Breast epithelium (tissue), 3 donors: ENCODE measurements at regions not wholly inside any gene's neighbourhood (a gene's known extent, or its start where the extent isn't known, plus 50 kb on each side); places are given as distances from the start of the nearest gene placed in this dataset.

Experiments used
- POLR2A ChIP-seq: fragments of 450-650 bp; IDR thresholded peaks from one replicate; pipeline ENCODE4 v1.6.1; 2016; ENCODE audit warnings: antibody characterized with exemption, mild to moderate bottlenecking, moderate library complexity
- POLR2AphosphoS5 ChIP-seq, 3 donors: sonication (generic); formaldehyde crosslinking; IDR thresholded peaks; one replicate each; pipeline ENCODE4 v1.6.1; 2017; ENCODE audit warnings: antibody characterized with exemption in 3 of 3
- TF ChIP-seq, protein P1 (sequence below), 3 donors: fragments of 450-650 bp; IDR thresholded peaks; one replicate each; pipeline ENCODE4 v1.5.1; 2016 to 2017; ENCODE audit warnings: antibody characterized with exemption in 3 of 3, mild to moderate bottlenecking in 3 of 3, moderate library complexity in 3 of 3

DNA sequence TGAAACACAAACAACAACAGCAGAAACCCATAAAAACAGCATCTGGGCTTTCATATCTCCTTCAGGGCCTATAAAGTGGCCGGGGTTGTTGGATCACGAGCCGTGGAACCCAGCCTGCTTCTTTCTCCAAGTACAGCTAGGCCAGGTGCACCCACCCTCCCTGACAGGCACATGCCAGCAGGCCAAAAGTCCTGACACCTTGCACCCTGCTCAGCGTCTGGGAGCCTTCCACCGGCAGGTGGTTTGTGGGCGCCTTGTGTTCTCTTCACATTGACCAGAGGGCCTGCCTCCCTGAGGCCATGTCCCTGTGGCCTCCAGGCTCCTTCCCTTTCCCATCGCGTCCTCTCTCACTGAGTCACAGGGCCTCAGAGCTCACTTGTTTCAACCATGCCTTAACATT lies 271.6 kb downstream of the ZNF516 start:
- TF ChIP-seq, protein P1, sequence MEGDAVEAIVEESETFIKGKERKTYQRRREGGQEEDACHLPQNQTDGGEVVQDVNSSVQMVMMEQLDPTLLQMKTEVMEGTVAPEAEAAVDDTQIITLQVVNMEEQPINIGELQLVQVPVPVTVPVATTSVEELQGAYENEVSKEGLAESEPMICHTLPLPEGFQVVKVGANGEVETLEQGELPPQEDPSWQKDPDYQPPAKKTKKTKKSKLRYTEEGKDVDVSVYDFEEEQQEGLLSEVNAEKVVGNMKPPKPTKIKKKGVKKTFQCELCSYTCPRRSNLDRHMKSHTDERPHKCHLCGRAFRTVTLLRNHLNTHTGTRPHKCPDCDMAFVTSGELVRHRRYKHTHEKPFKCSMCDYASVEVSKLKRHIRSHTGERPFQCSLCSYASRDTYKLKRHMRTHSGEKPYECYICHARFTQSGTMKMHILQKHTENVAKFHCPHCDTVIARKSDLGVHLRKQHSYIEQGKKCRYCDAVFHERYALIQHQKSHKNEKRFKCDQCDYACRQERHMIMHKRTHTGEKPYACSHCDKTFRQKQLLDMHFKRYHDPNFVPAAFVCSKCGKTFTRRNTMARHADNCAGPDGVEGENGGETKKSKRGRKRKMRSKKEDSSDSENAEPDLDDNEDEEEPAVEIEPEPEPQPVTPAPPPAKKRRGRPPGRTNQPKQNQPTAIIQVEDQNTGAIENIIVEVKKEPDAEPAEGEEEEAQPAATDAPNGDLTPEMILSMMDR (IDR thresholded peaks at IDR 0.05): no peak
- TF ChIP-seq POLR2A (no peak), POLR2AphosphoS5 (IDR thresholded peaks at IDR 0.05) (no peak)
